Breast epithelium (tissue), 4 donors: ENCODE measurements at regions not wholly inside any gene's neighbourhood (a gene's known extent, or its start where the extent isn't known, plus 50 kb on each side); places are given as distances from the start of the nearest gene placed in this dataset.

Source experiments
- DNase-seq, 2 donors: peaks; one replicate each; pipeline ENCODE4 v3.0.0-alpha.2; 2019; ENCODE audit warnings: low spot score in 2 of 2
- H3K27ac ChIP-seq, 2 donors: fragments of 200-600 bp; sonication (generic) in 1 of 2; one replicate each; pipeline ENCODE4 v1.5.1; 2016 to 2019; ENCODE audit warnings: mild to moderate bottlenecking in 1 of 2
- H3K27me3 ChIP-seq, 2 donors: fragments of 200-600 bp; sonication (generic) in 1 of 2; one replicate each; pipeline versions ENCODE4 v1.5.1 to v1.6.0; 2017 to 2019; ENCODE audit warnings: control low read depth in 1 of 2, mild to moderate bottlenecking in 1 of 2
- H3K36me3 ChIP-seq: fragments of 200-600 bp; one replicate; pipeline ENCODE4 v1.5.1; 2019
- H3K4me1 ChIP-seq, 2 donors: fragments of 200-600 bp; sonication (generic); one replicate each; pipeline ENCODE4 v1.5.1; 2016 to 2019; ENCODE audit warnings: control low read depth in 1 of 2
- H3K4me3 ChIP-seq, 3 donors: fragments of 200-600 bp; sonication (generic); 1 replicate in 2 of 3; 2 replicates in 1 of 3; pipeline ENCODE4 v1.5.1; 2016 to 2019; ENCODE audit warnings: mild to moderate bottlenecking in 3 of 3, moderate library complexity in 2 of 3
- H3K9me3 ChIP-seq, 2 donors: fragments of 200-600 bp; sonication (generic) in 1 of 2; one replicate each; pipeline ENCODE4 v1.5.1; 2016 to 2019; ENCODE audit warnings: control low read depth in 1 of 2
- CTCF ChIP-seq, 3 donors: fragments of 450-650 bp; IDR thresholded peaks; one replicate each; pipeline ENCODE4 v1.5.1; 2016 to 2017; ENCODE audit warnings: antibody characterized with exemption in 3 of 3, mild to moderate bottlenecking in 3 of 3, moderate library complexity in 3 of 3
- POLR2A ChIP-seq: fragments of 450-650 bp; IDR thresholded peaks from one replicate; pipeline ENCODE4 v1.6.1; 2016; ENCODE audit warnings: antibody characterized with exemption, mild to moderate bottlenecking, moderate library complexity
- POLR2AphosphoS5 ChIP-seq, 3 donors: sonication (generic); formaldehyde crosslinking; IDR thresholded peaks; one replicate each; pipeline ENCODE4 v1.6.1; 2017; ENCODE audit warnings: antibody characterized with exemption in 3 of 3
- intact Hi-C: fragments of 100-400 bp; cut with DNase I; formaldehyde crosslinking; loops from one replicate; pipeline ENCODE4 v1.15.1; 2023; ENCODE audit warnings: low total_unique reads

GRCh38 chr20:22931653-22932608 is 103.2 kb upstream of the SSTR4 start:
- no peak for DNase-seq
- H3K4me3 ChIP-seq = no peak overlapping the region
- H3K9me3 ChIP-seq = no peaks in the 10 kb centered on the region
- TF ChIP-seq CTCF (IDR thresholded peaks at IDR 0.05) (no peak), POLR2AphosphoS5 (IDR thresholded peaks at IDR 0.05) (no peak), POLR2A (no peak)
- no peaks in the 10 kb centered on the region for H3K36me3 ChIP-seq
- intact Hi-C loops = no loop called here
- no peaks in the 10 kb centered on the region for H3K27me3 ChIP-seq
- no peak overlapping the region for H3K27ac ChIP-seq
- H3K4me1 ChIP-seq = no peaks in the 10 kb centered on the region

- H3K36me3 ChIP-seq = no peaks in the 10 kb centered on the region
- no peaks in the 10 kb centered on the region for H3K9me3 ChIP-seq
- no peak for TF ChIP-seq CTCF (IDR thresholded peaks at IDR 0.05)
- no peak for TF ChIP-seq POLR2AphosphoS5 (IDR thresholded peaks at IDR 0.05)
- TF ChIP-seq POLR2A = no peak
- no peak overlapping the region for H3K4me3 ChIP-seq
- no peaks in the 10 kb centered on the region for H3K4me1 ChIP-seq
- no peak for DNase-seq
- H3K27ac ChIP-seq = no peak overlapping the region
- intact Hi-C loops = no loop called here
- no peaks in the 10 kb centered on the region for H3K27me3 ChIP-seq
Observed at GRCh38 chr20:22939181-22939580, 95.9 kb upstream of the SSTR4 start.

- no peaks in the 10 kb centered on the region for H3K4me1 ChIP-seq
- H3K4me3 ChIP-seq = no peak overlapping the region
- no peaks in the 10 kb centered on the region for H3K27me3 ChIP-seq
- H3K36me3 ChIP-seq = no peaks in the 10 kb centered on the region
- no peak overlapping the region for H3K27ac ChIP-seq
- intact Hi-C loops = no loop called here
- TF ChIP-seq CTCF (IDR thresholded peaks at IDR 0.05) (no peak), POLR2A (no peak), POLR2AphosphoS5 (IDR thresholded peaks at IDR 0.05) (no peak)
- H3K9me3 ChIP-seq = no peaks in the 10 kb centered on the region
- DNase-seq = no peak
Observed at GRCh38 chr20:22940350-22940749, 94.8 kb upstream of the SSTR4 start.

- no peak overlapping the region for H3K27ac ChIP-seq
- no peaks in the 10 kb centered on the region for H3K4me1 ChIP-seq
- H3K4me3 ChIP-seq = no peak overlapping the region
- H3K27me3 ChIP-seq = no peaks in the 10 kb centered on the region
- no peak for TF ChIP-seq CTCF (IDR thresholded peaks at IDR 0.05)
- no peak for TF ChIP-seq POLR2A
- TF ChIP-seq POLR2AphosphoS5 (IDR thresholded peaks at IDR 0.05) = no peak
- no peak for DNase-seq
- no peaks in the 10 kb centered on the region for H3K36me3 ChIP-seq
- no peaks in the 10 kb centered on the region for H3K9me3 ChIP-seq
- intact Hi-C loops = no loop called here
Observed at GRCh38 chr20:22941550-22941949, 93.6 kb upstream of the SSTR4 start.

GRCh38 chr20:22942742-22943141 is 92.4 kb upstream of the SSTR4 start:
- DNase-seq = no peak
- Histone ChIP-seq H3K4me3 (no peak overlapping the region), H3K4me1 (no peaks in the 10 kb centered on the region), H3K27ac (no peak overlapping the region), H3K9me3 (no peaks in the 10 kb centered on the region), H3K36me3 (no peaks in the 10 kb centered on the region), H3K27me3 (no peaks in the 10 kb centered on the region)
- TF ChIP-seq POLR2AphosphoS5 (IDR thresholded peaks at IDR 0.05) (no peak), POLR2A (no peak), CTCF (IDR thresholded peaks at IDR 0.05) (no peak)
- intact Hi-C loops = no loop called here
